Adrenal gland (tissue), 5 donors: ENCODE measurements at regions not wholly inside any gene's neighbourhood (a gene's known extent, or its start where the extent isn't known, plus 50 kb on each side); places are given as distances from the start of the nearest gene placed in this dataset.

Experiments
- CTCF ChIP-seq, 6 experiments: fragments of 450-650 bp in 4 of 6; fragments of 200-600 bp in 2 of 6; sonication (generic) in 1 of 6; IDR thresholded peaks; 1 replicate in 5 of 6; 2 replicates in 1 of 6; pipeline versions ENCODE4 v1.5.1 to v1.8.0; 2016 to 2021; ENCODE audit warnings: antibody characterized with exemption in 6 of 6, mild to moderate bottlenecking in 2 of 6, moderate library complexity in 1 of 6
- POLR2A ChIP-seq, 2 donors: fragments of 450-650 bp; IDR thresholded peaks; one replicate each; pipeline ENCODE4 v1.6.1; 2017; ENCODE audit warnings: antibody characterized with exemption in 2 of 2, mild to moderate bottlenecking in 2 of 2, moderate library complexity in 1 of 2
- donor health status: DM: no; HTN: no; CAD: no.

GRCh38 chr1:59083946-59084865 lies 212.7 kb upstream of the FGGY start:
- TF ChIP-seq CTCF (IDR thresholded peaks at IDR 0.05) (no peak), POLR2A (IDR thresholded peaks at IDR 0.05) (no peak)
